ENCODE measurements at regions not wholly inside any gene's neighbourhood (a gene's known extent, or its start where the extent isn't known, plus 50 kb on each side); places are given as distances from the start of the nearest gene placed in this dataset.
"Not testable (repeated sequence)": the region's sequence is repeated elsewhere in the genome, so short reads cannot be mapped to it uniquely, and the experiment has no call there.

DNA sequence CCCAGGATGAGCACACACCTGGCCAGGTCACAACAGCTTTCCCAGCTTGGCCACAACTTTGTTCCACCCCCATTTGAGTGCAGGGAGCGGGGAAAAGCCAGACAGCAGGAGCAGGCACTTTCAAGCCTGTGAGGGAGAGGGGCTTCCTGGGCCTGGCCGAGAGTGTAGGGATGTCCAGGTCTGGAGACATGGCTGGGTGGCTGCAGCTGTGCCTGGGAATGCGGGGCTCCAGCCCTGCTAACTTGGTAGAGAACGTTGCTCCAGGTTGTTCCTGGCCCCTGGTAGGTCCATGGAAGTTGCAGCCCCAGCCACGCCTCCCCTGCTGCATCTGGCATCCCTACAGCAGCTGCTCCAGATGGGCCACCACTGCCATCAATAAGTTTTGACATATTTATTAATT lies 738.5 kb downstream of the SLC6A15 start:
- H3K27me3 Mint-ChIP-seq, result no peaks in the 10 kb centered on the region
- POLR2A ChIA-PET, result no interaction called here
- ATAC-seq, result no peak
- no peak overlapping the region for H3K4me3 Mint-ChIP-seq
- no peak for DNase-seq
- H3K27ac Mint-ChIP-seq, result peak overlapping the region in 1 of 10 donors; percentile 9
- no peaks in the 10 kb centered on the region for H3K4me1 Mint-ChIP-seq
- peaks cover 0 to 7% (median 0%) of the 10 kb centered on the region in 9 donors for H3K9me3 Mint-ChIP-seq
- no peaks in the 10 kb centered on the region for H3K36me3 Mint-ChIP-seq

GRCh38 chr12:84172823-84173424 lies 739.7 kb downstream of the SLC6A15 start:
- Mint-ChIP-seq H3K36me3 (no peaks in the 10 kb centered on the region), H3K9me3 (peaks cover 0 to 7% (median 0%) of the 10 kb centered on the region in 9 donors), H3K4me1 (no peaks in the 10 kb centered on the region), H3K27me3 (no peaks in the 10 kb centered on the region), H3K27ac (no peak overlapping the region), H3K4me3 (no peak overlapping the region)
- no peak for ATAC-seq
- no peak for DNase-seq
- POLR2A ChIA-PET, result no interaction called here

- no peaks in the 10 kb centered on the region for H3K36me3 Mint-ChIP-seq
- H3K4me3 Mint-ChIP-seq, result no peak overlapping the region
- no peak overlapping the region for H3K27ac Mint-ChIP-seq
- no peaks in the 10 kb centered on the region for H3K4me1 Mint-ChIP-seq
- ATAC-seq (no peak), DNase-seq (no peak)
- peaks cover 0 to 10% (median 6%) of the 10 kb centered on the region in 9 donors for H3K9me3 Mint-ChIP-seq
- POLR2A ChIA-PET, result no interaction called here
- no peaks in the 10 kb centered on the region for H3K27me3 Mint-ChIP-seq
Measured at GRCh38 chr12:84166812-84167211, 745.8 kb downstream of the SLC6A15 start.

DNA sequence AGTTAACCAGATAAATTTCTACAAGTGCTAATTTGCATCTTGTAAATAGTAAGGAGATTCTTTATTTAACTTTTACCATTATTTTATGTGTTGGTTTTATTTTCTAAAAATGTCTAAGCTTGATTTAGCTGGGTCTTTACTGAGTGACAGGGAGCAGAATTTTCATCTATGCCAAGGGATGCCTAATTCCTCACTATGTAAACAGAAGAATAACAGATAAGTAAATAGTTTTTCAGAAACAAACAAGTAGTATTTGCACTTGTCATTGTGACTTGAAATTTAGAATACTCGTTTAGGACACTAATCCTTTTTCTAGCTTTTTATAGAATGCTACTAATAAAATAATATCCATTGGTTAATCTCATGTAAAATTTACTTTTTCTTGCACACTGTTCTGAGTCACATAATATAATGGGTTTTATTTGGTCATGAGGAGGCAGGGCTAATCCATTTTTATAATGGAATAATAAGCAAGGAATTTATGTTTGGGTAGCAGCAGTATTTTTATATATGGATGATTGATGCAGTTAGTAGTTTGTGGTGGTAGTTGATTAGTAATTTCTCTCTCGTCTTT lies 746.5 kb downstream of the SLC6A15 start:
- DNase-seq (no peak), ATAC-seq (no peak)
- no peaks in the 10 kb centered on the region for H3K4me1 Mint-ChIP-seq
- H3K36me3 Mint-ChIP-seq, result no peaks in the 10 kb centered on the region
- H3K27ac Mint-ChIP-seq, result no peak overlapping the region
- POLR2A ChIA-PET, result no interaction called here
- no peaks in the 10 kb centered on the region for H3K27me3 Mint-ChIP-seq
- no peak overlapping the region for H3K4me3 Mint-ChIP-seq
- peaks cover 0 to 11% (median 2%) of the 10 kb centered on the region in 9 donors for H3K9me3 Mint-ChIP-seq

DNA sequence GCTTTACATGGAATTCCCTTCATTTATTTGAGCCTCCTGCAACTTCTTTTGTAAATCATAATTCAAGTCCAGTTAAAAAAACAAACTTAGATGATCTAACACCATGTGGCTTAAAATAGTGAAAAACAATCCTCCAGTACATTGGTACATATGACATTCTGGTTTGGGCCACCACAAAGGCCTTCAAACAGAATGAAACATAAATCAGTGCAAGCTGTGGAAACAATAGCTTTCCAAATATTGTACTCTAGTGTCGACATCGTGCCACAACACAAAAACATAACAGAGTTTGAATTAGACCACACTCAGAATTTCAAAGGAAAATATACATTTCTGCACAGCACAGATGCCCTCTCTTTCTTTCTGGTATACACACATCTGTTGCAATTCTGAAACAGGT lies 751.3 kb downstream of the SLC6A15 start:
- no peaks in the 10 kb centered on the region for H3K27me3 Mint-ChIP-seq
- no peak for ATAC-seq

DNA sequence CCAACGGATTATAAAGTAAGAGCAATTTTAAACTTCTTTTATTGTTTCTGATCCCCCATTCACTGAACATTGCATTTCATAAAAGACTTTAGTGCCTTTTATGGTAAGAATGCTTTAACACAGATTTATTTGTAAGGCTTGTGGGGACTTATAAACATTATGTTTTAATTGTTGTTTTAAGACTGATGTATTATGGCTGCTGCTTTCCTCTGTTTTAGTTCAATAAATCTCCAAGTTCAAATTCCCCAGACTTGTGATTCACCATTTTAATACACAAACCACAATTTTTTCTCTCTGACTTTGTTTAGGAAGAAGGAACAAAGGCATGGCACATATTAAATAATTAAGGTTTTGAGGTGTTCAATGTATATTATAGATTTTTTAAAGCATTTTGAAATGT lies 753.3 kb downstream of the SLC6A15 start:
- Mint-ChIP-seq H3K9me3 (peaks cover 0 to 7% (median 0%) of the 10 kb centered on the region in 9 donors), H3K27me3 (no peaks in the 10 kb centered on the region), H3K4me3 (no peak overlapping the region)

More for the DNA sequence above, 751.3 kb downstream of the SLC6A15 start:
- DNase-seq, result no peak
- H3K36me3 Mint-ChIP-seq, result no peaks in the 10 kb centered on the region
- H3K27ac Mint-ChIP-seq, result no peak overlapping the region
- peaks cover 0 to 10% (median 2%) of the 10 kb centered on the region in 9 donors for H3K9me3 Mint-ChIP-seq
- no peak overlapping the region for H3K4me3 Mint-ChIP-seq
- POLR2A ChIA-PET, result no interaction called here
- H3K4me1 Mint-ChIP-seq, result no peaks in the 10 kb centered on the region

DNA sequence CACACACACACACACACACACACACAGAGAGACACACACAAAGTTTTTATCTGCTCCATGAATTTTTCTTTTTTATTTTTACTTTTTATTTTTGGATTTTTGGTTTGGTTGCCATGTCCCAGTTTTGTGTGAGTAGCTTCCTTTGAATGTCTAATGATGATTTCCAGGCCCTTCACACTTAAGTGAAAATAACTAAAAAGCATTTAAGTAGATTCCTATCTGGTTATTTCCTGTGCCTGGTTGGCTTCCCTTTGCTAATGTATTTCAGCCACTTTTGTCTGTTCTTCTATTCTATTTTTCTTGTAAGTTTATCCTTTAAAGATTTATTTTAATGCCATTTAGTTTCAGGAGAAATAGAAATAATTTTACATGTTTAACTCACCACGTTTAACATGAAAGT lies 755.4 kb downstream of the SLC6A15 start:
- DNase-seq (no peak), ATAC-seq (no peak)
- Mint-ChIP-seq H3K4me1 (no peaks in the 10 kb centered on the region), H3K27me3 (no peaks in the 10 kb centered on the region), H3K4me3 (no peak overlapping the region), H3K36me3 (no peaks in the 10 kb centered on the region), H3K9me3 (peaks cover 0 to 9% (median 5%) of the 10 kb centered on the region in 9 donors), H3K27ac (no peak overlapping the region)
- POLR2A ChIA-PET, result no interaction called here

More for the DNA sequence above, 753.3 kb downstream of the SLC6A15 start:
- Mint-ChIP-seq H3K4me1 (no peaks in the 10 kb centered on the region), H3K27ac (no peak overlapping the region), H3K36me3 (no peaks in the 10 kb centered on the region)
- POLR2A ChIA-PET, result no interaction called here
- no peak for ATAC-seq
- no peak for DNase-seq

DNA sequence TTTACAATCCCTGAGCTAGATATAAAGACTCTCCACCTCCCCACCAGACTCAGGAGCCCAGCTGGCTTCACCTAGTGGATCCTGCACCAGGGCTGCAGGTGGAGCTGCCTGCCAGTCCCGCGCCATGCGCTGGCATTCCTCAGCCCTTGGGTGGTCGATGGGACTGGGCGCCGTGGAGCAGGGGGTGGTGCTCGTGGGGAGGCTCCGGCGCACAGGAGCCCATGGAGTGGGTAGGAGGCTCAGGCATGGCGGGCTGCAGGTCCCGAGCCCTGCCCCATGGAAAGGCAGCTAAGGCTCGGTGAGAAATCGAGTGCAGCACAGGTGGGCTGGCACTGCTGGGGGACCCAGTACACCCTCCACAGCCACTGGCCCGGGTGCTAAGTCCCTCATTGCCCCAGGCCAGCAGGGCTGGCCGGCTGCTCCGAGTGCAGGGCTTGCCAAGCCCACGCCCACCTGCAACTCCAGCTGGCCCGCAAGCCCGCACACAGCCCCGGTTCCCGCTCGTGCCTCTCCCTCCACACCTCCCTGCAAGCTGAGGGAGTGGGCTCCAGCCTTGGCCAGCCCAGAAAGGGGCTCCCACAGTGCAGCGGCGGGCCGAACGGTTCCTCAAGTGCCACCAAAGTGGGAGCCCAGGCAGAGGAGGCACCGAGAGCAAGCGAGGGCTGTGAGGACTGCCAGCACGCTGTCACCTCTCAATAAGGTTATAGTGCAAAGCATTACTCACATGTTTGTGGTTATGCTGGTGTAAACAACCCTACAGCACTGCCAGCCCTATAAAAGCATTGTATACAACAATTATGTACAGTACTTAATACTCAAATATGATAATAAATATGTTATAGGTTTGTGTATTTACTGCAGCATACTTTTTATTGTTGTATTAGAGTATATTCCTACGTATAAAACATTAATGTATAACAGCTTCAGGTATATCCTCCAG lies 757.3 kb downstream of the SLC6A15 start:
- H3K4me1 Mint-ChIP-seq, H3K4me3 Mint-ChIP-seq, H3K27ac Mint-ChIP-seq, POLR2A ChIA-PET, H3K36me3 Mint-ChIP-seq, H3K27me3 Mint-ChIP-seq, DNase-seq, ATAC-seq: not testable (repeated sequence)
- peaks cover 0 to 15% (median 8%) of the 10 kb centered on the region in 9 donors for H3K9me3 Mint-ChIP-seq

DNA sequence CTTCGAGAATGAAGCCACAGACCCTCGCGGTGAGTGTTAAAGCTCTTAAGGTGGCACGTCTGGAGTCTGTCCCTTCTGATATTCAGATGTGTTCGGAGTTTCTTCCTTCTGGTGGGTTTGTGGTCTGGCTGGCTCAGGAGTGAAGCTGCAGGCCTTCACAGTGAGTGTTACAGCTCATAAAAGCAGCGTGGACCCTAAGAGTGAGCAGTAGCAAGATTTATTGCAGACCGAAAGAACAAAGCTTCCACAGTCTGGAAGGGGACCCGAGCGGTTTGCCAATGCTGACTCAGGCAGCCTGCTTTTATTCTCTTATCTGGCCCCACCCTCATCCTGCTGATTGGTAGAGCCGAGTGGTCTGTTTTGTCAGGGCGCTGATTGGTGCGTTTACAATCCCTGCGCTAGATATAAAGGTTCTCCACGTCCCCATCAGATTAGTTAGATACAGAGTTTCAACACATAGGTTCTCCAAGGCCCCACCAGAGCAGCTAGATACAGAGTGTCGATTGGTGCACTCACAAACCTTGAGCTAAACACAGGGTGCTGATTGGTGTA lies 758.1 kb downstream of the SLC6A15 start:
- peaks cover 0 to 23% (median 8%) of the 10 kb centered on the region in 9 donors for H3K9me3 Mint-ChIP-seq
- POLR2A ChIA-PET, ATAC-seq, H3K36me3 Mint-ChIP-seq, H3K4me3 Mint-ChIP-seq, H3K27me3 Mint-ChIP-seq, H3K4me1 Mint-ChIP-seq, H3K27ac Mint-ChIP-seq, DNase-seq: not testable (repeated sequence)

- Mint-ChIP-seq H3K4me1 (no peaks in the 10 kb centered on the region), H3K9me3 (peaks cover 3 to 29% (median 19%) of the 10 kb centered on the region in 9 donors), H3K27me3 (no peaks in the 10 kb centered on the region), H3K36me3 (peaks cover 0 to 5% (median 0%) of the 10 kb centered on the region in 3 donors), H3K27ac (no peak overlapping the region), H3K4me3 (no peak overlapping the region)
- ATAC-seq (no peak), DNase-seq (no peak)
- POLR2A ChIA-PET, result no interaction called here
Measured at GRCh38 chr12:84150201-84150600, 762.4 kb downstream of the SLC6A15 start.

DNA sequence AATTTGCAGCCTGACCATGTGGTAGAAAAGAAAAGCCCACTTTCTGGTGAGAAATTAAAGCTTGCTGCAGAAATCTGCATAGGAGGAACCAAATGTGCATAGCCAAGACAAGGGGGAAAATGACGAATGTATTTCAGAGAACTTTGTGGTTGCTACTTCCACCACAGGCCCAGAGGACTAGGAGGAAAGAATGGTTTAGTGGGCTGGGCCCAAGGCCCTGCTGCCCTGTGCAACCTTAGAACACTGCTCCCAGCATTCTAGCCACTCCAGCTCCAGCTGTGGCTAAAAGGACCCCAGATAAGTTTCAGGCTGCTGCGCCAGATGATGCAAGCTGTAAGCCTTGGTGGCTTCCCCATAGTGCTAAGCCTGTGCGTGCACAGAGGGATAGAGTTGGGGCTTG lies 764.3 kb downstream of the SLC6A15 start:
- Mint-ChIP-seq H3K27ac (no peak overlapping the region), H3K36me3 (peaks cover 0 to 5% (median 0%) of the 10 kb centered on the region in 3 donors), H3K4me3 (no peak overlapping the region), H3K9me3 (peaks cover 2 to 32% (median 19%) of the 10 kb centered on the region in 9 donors), H3K27me3 (no peaks in the 10 kb centered on the region), H3K4me1 (no peaks in the 10 kb centered on the region)
- DNase-seq, result no peak
- POLR2A ChIA-PET, result no interaction called here
- ATAC-seq, result no peak

GRCh38 chr12:84136862-84137367 lies 775.7 kb downstream of the SLC6A15 start:
- no peak for DNase-seq
- no peak overlapping the region for H3K27ac Mint-ChIP-seq
- H3K9me3 Mint-ChIP-seq, result peaks cover 0 to 19% (median 3%) of the 10 kb centered on the region in 9 donors
- H3K36me3 Mint-ChIP-seq, result no peaks in the 10 kb centered on the region
- H3K4me3 Mint-ChIP-seq, result no peak overlapping the region
- POLR2A ChIA-PET, result no interaction called here
- no peaks in the 10 kb centered on the region for H3K27me3 Mint-ChIP-seq
- H3K4me1 Mint-ChIP-seq, result no peaks in the 10 kb centered on the region
- ATAC-seq, result no peak
